K562 (cell line): ENCODE measurements at regions not wholly inside any gene's neighbourhood (a gene's known extent, or its start where the extent isn't known, plus 50 kb on each side); places are given as distances from the start of the nearest gene placed in this dataset.

Experiments
- CHD1 ChIP-seq: fragments of 200-600 bp; sonication (generic); IDR thresholded peaks from one replicate; pipeline ENCODE4 v1.6.1; 2012; ENCODE audit warnings: mild to moderate bottlenecking, moderate library complexity, low read length, inconsistent platforms
- DACH1 ChIP-seq: fragments of 450-650 bp; IDR thresholded peaks from 2 replicates; pipeline ENCODE4 v1.6.1; 2018; ENCODE audit not compliant: partially characterized antibody
- EZH2 ChIP-seq: IDR thresholded peaks from 2 replicates; pipeline ENCODE4 v1.6.1; 2012; ENCODE audit warnings: low read depth, mild to moderate bottlenecking, inconsistent platforms, low read length, borderline replicate concordance
- HLTF ChIP-seq: fragments of 450-650 bp; IDR thresholded peaks from 2 replicates; pipeline ENCODE4 v1.6.1; 2016
- L3MBTL2 ChIP-seq: fragments of 450-650 bp; IDR thresholded peaks from 2 replicates; pipeline ENCODE4 v1.6.1; 2016; ENCODE audit warnings: mild to moderate bottlenecking, moderate library complexity
- POLR2A ChIP-seq: fragments of 450-650 bp; conservative IDR thresholded peaks from 2 replicates; pipeline ENCODE4 v1.6.1; 2016
- ZNF121 ChIP-seq: sonication (generic); formaldehyde crosslinking; conservative IDR thresholded peaks from 2 replicates; pipeline ENCODE4 v1.8.0; 2022; ENCODE audit warnings: missing genetic modification reagents
- TF ChIP-seq, protein P1 (sequence below): sonication (generic); formaldehyde crosslinking; IDR thresholded peaks from 2 replicates; pipeline ENCODE4 v1.8.0; 2023; ENCODE audit warnings: mild to moderate bottlenecking, missing genetic modification reagents
- TF ChIP-seq, protein P2 (sequence below): fragments of 150-350 bp; conservative IDR thresholded peaks from 2 replicates; pipeline ENCODE4 v1.6.1; 2014; ENCODE audit warnings: low read length

DNA sequence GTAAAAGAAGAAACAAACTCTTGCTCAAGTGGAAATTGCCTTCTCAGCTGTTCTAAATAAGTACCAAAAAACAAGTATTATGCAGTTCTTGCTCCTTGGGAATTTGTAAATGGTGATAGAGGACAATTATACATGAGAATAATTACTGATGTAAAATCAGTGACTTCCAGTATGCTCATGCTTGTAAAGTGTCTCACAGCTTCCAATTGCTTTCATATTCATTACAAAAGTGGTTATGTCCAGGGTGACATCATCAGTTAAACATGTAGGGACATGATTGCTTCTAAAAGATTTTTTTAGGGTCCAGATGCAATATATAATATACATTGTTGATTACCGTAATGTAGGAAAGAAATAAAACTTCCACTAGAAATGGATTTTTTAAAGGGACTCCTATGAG, 122.8 kb upstream of the B3GAT2 start:
- TF ChIP-seq CHD1 = no peak
- TF ChIP-seq ZNF121 (CRISPR knock-in tag) = no peak
- no peak for TF ChIP-seq POLR2A
- TF ChIP-seq, protein P1, sequence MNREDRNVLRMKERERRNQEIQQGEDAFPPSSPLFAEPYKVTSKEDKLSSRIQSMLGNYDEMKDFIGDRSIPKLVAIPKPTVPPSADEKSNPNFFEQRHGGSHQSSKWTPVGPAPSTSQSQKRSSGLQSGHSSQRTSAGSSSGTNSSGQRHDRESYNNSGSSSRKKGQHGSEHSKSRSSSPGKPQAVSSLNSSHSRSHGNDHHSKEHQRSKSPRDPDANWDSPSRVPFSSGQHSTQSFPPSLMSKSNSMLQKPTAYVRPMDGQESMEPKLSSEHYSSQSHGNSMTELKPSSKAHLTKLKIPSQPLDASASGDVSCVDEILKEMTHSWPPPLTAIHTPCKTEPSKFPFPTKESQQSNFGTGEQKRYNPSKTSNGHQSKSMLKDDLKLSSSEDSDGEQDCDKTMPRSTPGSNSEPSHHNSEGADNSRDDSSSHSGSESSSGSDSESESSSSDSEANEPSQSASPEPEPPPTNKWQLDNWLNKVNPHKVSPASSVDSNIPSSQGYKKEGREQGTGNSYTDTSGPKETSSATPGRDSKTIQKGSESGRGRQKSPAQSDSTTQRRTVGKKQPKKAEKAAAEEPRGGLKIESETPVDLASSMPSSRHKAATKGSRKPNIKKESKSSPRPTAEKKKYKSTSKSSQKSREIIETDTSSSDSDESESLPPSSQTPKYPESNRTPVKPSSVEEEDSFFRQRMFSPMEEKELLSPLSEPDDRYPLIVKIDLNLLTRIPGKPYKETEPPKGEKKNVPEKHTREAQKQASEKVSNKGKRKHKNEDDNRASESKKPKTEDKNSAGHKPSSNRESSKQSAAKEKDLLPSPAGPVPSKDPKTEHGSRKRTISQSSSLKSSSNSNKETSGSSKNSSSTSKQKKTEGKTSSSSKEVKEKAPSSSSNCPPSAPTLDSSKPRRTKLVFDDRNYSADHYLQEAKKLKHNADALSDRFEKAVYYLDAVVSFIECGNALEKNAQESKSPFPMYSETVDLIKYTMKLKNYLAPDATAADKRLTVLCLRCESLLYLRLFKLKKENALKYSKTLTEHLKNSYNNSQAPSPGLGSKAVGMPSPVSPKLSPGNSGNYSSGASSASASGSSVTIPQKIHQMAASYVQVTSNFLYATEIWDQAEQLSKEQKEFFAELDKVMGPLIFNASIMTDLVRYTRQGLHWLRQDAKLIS (CRISPR knock-in tag) = no peak
- no peak for TF ChIP-seq DACH1
- TF ChIP-seq EZH2 = no peak
- TF ChIP-seq HLTF = no peak
- no peak for TF ChIP-seq L3MBTL2
- TF ChIP-seq, protein P2, sequence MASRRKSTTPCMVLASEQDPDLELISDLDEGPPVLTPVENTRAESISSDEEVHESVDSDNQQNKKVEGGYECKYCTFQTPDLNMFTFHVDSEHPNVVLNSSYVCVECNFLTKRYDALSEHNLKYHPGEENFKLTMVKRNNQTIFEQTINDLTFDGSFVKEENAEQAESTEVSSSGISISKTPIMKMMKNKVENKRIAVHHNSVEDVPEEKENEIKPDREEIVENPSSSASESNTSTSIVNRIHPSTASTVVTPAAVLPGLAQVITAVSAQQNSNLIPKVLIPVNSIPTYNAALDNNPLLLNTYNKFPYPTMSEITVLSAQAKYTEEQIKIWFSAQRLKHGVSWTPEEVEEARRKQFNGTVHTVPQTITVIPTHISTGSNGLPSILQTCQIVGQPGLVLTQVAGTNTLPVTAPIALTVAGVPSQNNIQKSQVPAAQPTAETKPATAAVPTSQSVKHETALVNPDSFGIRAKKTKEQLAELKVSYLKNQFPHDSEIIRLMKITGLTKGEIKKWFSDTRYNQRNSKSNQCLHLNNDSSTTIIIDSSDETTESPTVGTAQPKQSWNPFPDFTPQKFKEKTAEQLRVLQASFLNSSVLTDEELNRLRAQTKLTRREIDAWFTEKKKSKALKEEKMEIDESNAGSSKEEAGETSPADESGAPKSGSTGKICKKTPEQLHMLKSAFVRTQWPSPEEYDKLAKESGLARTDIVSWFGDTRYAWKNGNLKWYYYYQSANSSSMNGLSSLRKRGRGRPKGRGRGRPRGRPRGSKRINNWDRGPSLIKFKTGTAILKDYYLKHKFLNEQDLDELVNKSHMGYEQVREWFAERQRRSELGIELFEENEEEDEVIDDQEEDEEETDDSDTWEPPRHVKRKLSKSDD = no peak
